GM18858 (cell line): ENCODE measurements at regions not wholly inside any gene's neighbourhood (a gene's known extent, or its start where the extent isn't known, plus 50 kb on each side); places are given as distances from the start of the nearest gene placed in this dataset.
A peak's percentile ranks its signal among the peaks of the same experiment; 100 is the strongest.
"Not testable (repeated sequence)": the region's sequence is repeated elsewhere in the genome, so short reads cannot be mapped to it uniquely, and the experiment has no call there.

Experiments used
- ATAC-seq: cut with Tn5 transposase; IDR thresholded peaks from one replicate; pipeline ENCODE4 v1.9.1; 2021; ENCODE audit not compliant: unreplicated experiment

GRCh38 chr9:74404620-74405019 lies 92.5 kb upstream of the RORB start:
- no peak for ATAC-seq

- ATAC-seq, result no peak
Observed at GRCh38 chr9:74407166-74407565, 90.0 kb upstream of the RORB start.

- ATAC-seq, result no peak
Observed at GRCh38 chr9:74412236-74412979, 84.7 kb upstream of the RORB start.

- ATAC-seq, result no peak
Observed at GRCh38 chr9:74413876-74414275, 83.3 kb upstream of the RORB start.

- no peak for ATAC-seq
Observed at GRCh38 chr9:74414325-74414724, 82.8 kb upstream of the RORB start.

- ATAC-seq, result peak; percentile 54
Observed at GRCh38 chr9:74415995-74416394, 81.1 kb upstream of the RORB start.

- ATAC-seq, result not testable (repeated sequence)
Observed at GRCh38 chr9:74424488-74424887, 72.6 kb upstream of the RORB start.

GRCh38 chr9:74431467-74431866 lies 65.7 kb upstream of the RORB start:
- ATAC-seq, result no peak

- no peak for ATAC-seq
Observed at GRCh38 chr9:74443036-74443750, 53.9 kb upstream of the RORB start.

GRCh38 chr9:74444369-74444768 lies 52.8 kb upstream of the RORB start:
- ATAC-seq, result no peak
